ENCODE measurements at regions not wholly inside any gene's neighbourhood (a gene's known extent, or its start where the extent isn't known, plus 50 kb on each side); places are given as distances from the start of the nearest gene placed in this dataset.

- Histone ChIP-seq H3K27me3 (ENCODE audit: control insufficient read depth in 4 of 4, insufficient read depth in 4 of 4, low read length in 3 of 4) (no peaks in the 10 kb centered on the region), H3K36me3 (ENCODE audit: control insufficient read depth in 4 of 4, insufficient read depth in 3 of 4, low read depth in 1 of 4, low read length in 3 of 4) (no peaks in the 10 kb centered on the region), H3K4me3 (ENCODE audit: low read depth in 1 of 3, low read length in 3 of 3) (no peak overlapping the region), H3K27ac (ENCODE audit: low read depth in 1 of 2, low read length in 2 of 2) (no peak overlapping the region), H3K9ac (ENCODE audit: low read depth in 1 of 2, low read length in 2 of 2) (no peak overlapping the region), H3K4me1 (ENCODE audit: control insufficient read depth in 4 of 4, insufficient read depth in 4 of 4, low read length in 3 of 4) (no peaks in the 10 kb centered on the region), H3K9me3 (ENCODE audit: control insufficient read depth in 4 of 4, low read length in 3 of 4) (no peaks in the 10 kb centered on the region)
- no peak for DNase-seq (ENCODE audit: low spot score)
- 83% methylated on average over 4 of the region's 4 CpGs for WGBS
- TF ChIP-seq, protein P1, sequence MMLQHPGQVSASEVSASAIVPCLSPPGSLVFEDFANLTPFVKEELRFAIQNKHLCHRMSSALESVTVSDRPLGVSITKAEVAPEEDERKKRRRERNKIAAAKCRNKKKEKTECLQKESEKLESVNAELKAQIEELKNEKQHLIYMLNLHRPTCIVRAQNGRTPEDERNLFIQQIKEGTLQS (IDR thresholded peaks at IDR 0.05), result no peak
- no peak for TF ChIP-seq NR2F2 (IDR thresholded peaks at IDR 0.05)
- TF ChIP-seq TAF1 (conservative IDR thresholded peaks at IDR 0.05), result no peak
- no peak for TF ChIP-seq FOXA2 (IDR thresholded peaks at IDR 0.05)
- no peak for TF ChIP-seq EGR1 (IDR thresholded peaks at IDR 0.05; ENCODE audit: low read depth in 2 of 2)
- TF ChIP-seq SP1 (IDR thresholded peaks at IDR 0.05), result no peak
- no peak for TF ChIP-seq GABPA (IDR thresholded peaks at IDR 0.05 in 1 of 2, conservative IDR thresholded peaks at IDR 0.05 in 1 of 2)
- TF ChIP-seq RXRA (IDR thresholded peaks at IDR 0.05), result no peak
- TF ChIP-seq RAD21 (IDR thresholded peaks at IDR 0.05), result no peak
- no peak for TF ChIP-seq FOXA1 (IDR thresholded peaks at IDR 0.05)
- TF ChIP-seq HNF4A (conservative IDR thresholded peaks at IDR 0.05), result no peak
- TF ChIP-seq, protein P2, sequence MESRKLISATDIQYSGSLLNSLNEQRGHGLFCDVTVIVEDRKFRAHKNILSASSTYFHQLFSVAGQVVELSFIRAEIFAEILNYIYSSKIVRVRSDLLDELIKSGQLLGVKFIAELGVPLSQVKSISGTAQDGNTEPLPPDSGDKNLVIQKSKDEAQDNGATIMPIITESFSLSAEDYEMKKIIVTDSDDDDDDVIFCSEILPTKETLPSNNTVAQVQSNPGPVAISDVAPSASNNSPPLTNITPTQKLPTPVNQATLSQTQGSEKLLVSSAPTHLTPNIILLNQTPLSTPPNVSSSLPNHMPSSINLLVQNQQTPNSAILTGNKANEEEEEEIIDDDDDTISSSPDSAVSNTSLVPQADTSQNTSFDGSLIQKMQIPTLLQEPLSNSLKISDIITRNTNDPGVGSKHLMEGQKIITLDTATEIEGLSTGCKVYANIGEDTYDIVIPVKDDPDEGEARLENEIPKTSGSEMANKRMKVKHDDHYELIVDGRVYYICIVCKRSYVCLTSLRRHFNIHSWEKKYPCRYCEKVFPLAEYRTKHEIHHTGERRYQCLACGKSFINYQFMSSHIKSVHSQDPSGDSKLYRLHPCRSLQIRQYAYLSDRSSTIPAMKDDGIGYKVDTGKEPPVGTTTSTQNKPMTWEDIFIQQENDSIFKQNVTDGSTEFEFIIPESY (IDR thresholded peaks at IDR 0.05), result no peak
- no peak for TF ChIP-seq REST (IDR thresholded peaks at IDR 0.05)
- TF ChIP-seq JUND (IDR thresholded peaks at IDR 0.05), result no peak
- TF ChIP-seq YY1 (IDR thresholded peaks at IDR 0.05), result no peak
- TF ChIP-seq, protein P3, sequence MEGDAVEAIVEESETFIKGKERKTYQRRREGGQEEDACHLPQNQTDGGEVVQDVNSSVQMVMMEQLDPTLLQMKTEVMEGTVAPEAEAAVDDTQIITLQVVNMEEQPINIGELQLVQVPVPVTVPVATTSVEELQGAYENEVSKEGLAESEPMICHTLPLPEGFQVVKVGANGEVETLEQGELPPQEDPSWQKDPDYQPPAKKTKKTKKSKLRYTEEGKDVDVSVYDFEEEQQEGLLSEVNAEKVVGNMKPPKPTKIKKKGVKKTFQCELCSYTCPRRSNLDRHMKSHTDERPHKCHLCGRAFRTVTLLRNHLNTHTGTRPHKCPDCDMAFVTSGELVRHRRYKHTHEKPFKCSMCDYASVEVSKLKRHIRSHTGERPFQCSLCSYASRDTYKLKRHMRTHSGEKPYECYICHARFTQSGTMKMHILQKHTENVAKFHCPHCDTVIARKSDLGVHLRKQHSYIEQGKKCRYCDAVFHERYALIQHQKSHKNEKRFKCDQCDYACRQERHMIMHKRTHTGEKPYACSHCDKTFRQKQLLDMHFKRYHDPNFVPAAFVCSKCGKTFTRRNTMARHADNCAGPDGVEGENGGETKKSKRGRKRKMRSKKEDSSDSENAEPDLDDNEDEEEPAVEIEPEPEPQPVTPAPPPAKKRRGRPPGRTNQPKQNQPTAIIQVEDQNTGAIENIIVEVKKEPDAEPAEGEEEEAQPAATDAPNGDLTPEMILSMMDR (IDR thresholded peaks at IDR 0.05; ENCODE audit: low read depth, low read length, missing input control), result no peak
Observed at GRCh38 chr20:21867811-21868210, 162.3 kb downstream of the PAX1 start.

DNA sequence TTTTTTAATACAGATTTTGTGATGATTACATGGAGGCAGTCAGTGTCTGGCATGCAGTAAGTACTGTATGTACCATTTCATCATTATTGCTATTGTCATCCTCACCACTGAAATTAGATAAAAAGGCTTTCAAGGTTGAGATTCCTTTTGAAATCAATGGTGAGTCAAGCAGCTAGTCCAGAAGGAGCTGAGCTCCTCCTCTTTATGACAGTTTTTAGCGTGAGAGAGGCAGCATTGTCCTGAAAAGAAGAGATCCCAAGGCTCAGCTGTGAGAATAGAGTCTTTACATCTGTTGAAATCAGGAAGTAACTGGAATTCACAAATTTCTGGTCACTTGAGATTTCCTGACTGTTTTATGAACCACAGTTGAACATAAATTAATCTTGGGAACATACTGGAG is 161.9 kb downstream of the PAX1 start:
- Histone ChIP-seq H3K27me3 (ENCODE audit: control insufficient read depth in 4 of 4, insufficient read depth in 4 of 4, low read length in 3 of 4) (no peaks in the 10 kb centered on the region), H3K27ac (ENCODE audit: low read depth in 1 of 2, low read length in 2 of 2) (no peak overlapping the region), H3K4me3 (ENCODE audit: low read depth in 1 of 3, low read length in 3 of 3) (no peak overlapping the region), H3K36me3 (ENCODE audit: control insufficient read depth in 4 of 4, insufficient read depth in 3 of 4, low read depth in 1 of 4, low read length in 3 of 4) (no peaks in the 10 kb centered on the region), H3K4me1 (ENCODE audit: control insufficient read depth in 4 of 4, insufficient read depth in 4 of 4, low read length in 3 of 4) (no peaks in the 10 kb centered on the region), H3K9me3 (ENCODE audit: control insufficient read depth in 4 of 4, low read length in 3 of 4) (no peaks in the 10 kb centered on the region), H3K9ac (ENCODE audit: low read depth in 1 of 2, low read length in 2 of 2) (no peak overlapping the region)
- 58% methylated on average over 1 of the region's 1 CpG for WGBS
- DNase-seq (ENCODE audit: low spot score), result no peak
- no peak for TF ChIP-seq REST (IDR thresholded peaks at IDR 0.05)

All from liver (tissue), 8 donors.